ENCODE measurements at regions not wholly inside any gene's neighbourhood (a gene's known extent, or its start where the extent isn't known, plus 50 kb on each side); places are given as distances from the start of the nearest gene placed in this dataset.
"Not testable (repeated sequence)": the region's sequence is repeated elsewhere in the genome, so short reads cannot be mapped to it uniquely, and the experiment has no call there.

GRCh38 chr16:9661336-9662017, 520.8 kb downstream of the GRIN2A start:
- no peak for DNase-seq

GRCh38 chr16:9663588-9663987, 518.6 kb downstream of the GRIN2A start:
- DNase-seq = no peak

- DNase-seq = no peak
These were observed 516.4 kb downstream of the GRIN2A start for GRCh38 chr16:9665851-9666271.

GRCh38 chr16:9666834-9667480, 515.3 kb downstream of the GRIN2A start:
- no peak for DNase-seq

GRCh38 chr16:9670033-9670432, 512.2 kb downstream of the GRIN2A start:
- no peak for DNase-seq

GRCh38 chr16:9670616-9671015, 511.6 kb downstream of the GRIN2A start:
- not testable (repeated sequence) for DNase-seq

- not testable (repeated sequence) for DNase-seq
These were observed 505.5 kb downstream of the GRIN2A start for GRCh38 chr16:9676560-9677300.

- no peak for DNase-seq
These were observed 505.0 kb downstream of the GRIN2A start for GRCh38 chr16:9677301-9677653.

GRCh38 chr16:9679213-9679767, 502.9 kb downstream of the GRIN2A start:
- DNase-seq = no peak

GRCh38 chr16:9680019-9680655, 502.1 kb downstream of the GRIN2A start:
- DNase-seq = no peak

GRCh38 chr16:9680968-9681367, 501.3 kb downstream of the GRIN2A start:
- DNase-seq = no peak

GRCh38 chr16:9681508-9681907, 500.7 kb downstream of the GRIN2A start:
- no peak for DNase-seq

- no peak for DNase-seq
These were observed 499.9 kb downstream of the GRIN2A start for GRCh38 chr16:9682320-9682719.

GRCh38 chr16:9683677-9684076, 498.6 kb downstream of the GRIN2A start:
- DNase-seq = no peak

- DNase-seq = no peak
These were observed 494.4 kb downstream of the GRIN2A start for GRCh38 chr16:9687737-9688319.

GRCh38 chr16:9689597-9689996, 492.6 kb downstream of the GRIN2A start:
- DNase-seq = no peak

- no peak for DNase-seq
These were observed 487.1 kb downstream of the GRIN2A start for GRCh38 chr16:9695152-9695551.
